GM23248 (cell line): ENCODE measurements at regions not wholly inside any gene's neighbourhood (a gene's known extent, or its start where the extent isn't known, plus 50 kb on each side); places are given as distances from the start of the nearest gene placed in this dataset.

Source experiments
- EZH2 ChIP-seq: fragments of 200-600 bp; sonication (generic); IDR thresholded peaks from 2 replicates; pipeline ENCODE4 v1.6.1; 2018; ENCODE audit warnings: antibody characterized with exemption, mild to moderate bottlenecking; ENCODE audit not compliant: insufficient read depth, poor library complexity, severe bottlenecking
- EZH2phosphoT487 ChIP-seq: fragments of 200-600 bp; sonication (generic); IDR thresholded peaks from 2 replicates; pipeline ENCODE4 v1.6.1; 2018; ENCODE audit warnings: antibody characterized with exemption, moderate library complexity, mild to moderate bottlenecking, low read depth; ENCODE audit not compliant: insufficient read depth

DNA sequence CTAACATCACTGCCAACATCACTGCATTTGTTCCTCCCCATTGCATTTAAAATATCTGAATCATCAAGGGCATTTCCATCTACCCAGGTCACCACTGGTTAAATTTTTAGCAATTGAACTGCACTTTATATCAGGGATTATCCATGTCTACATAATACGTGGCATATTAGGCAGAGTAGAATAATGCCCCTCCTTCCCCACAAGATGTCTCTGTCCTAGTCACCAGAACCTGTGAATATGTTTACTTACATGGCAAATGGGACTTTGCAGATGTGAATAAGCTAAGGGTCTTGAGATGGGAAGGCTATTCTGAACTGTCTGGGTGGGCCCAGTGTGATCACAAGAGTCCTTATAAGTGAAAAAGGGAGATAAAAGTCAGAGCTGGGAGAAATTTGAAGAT is 181.7 kb upstream of the ARID2 start:
- TF ChIP-seq EZH2 (no peak), EZH2phosphoT487 (no peak)
